COLO668 (cell line): ENCODE measurements at regions not wholly inside any gene's neighbourhood (a gene's known extent, or its start where the extent isn't known, plus 50 kb on each side); places are given as distances from the start of the nearest gene placed in this dataset.

Source experiments
- DNase-seq: peaks from one replicate; lab custom pipeline; 2025; ENCODE audit not compliant: unreplicated experiment; lab: John Stamatoyannopoulos, UW

GRCh38 chr22:49608660-49609059 is 219.0 kb downstream of the BRD1 start:
- DNase-seq: no peak

GRCh38 chr22:49608228-49608627 is 219.4 kb downstream of the BRD1 start:
- no peak for DNase-seq

- no peak for DNase-seq
Observed at GRCh38 chr22:49607821-49608220, 219.9 kb downstream of the BRD1 start.

GRCh38 chr22:49606562-49607290 is 220.9 kb downstream of the BRD1 start:
- no peak for DNase-seq

GRCh38 chr22:49604732-49605302 is 222.9 kb downstream of the BRD1 start:
- no peak for DNase-seq

- DNase-seq: no peak
Observed at GRCh38 chr22:49603016-49603415, 224.7 kb downstream of the BRD1 start.

- no peak for DNase-seq
Observed at GRCh38 chr22:49602481-49602880, 225.2 kb downstream of the BRD1 start.

- no peak for DNase-seq
Observed at GRCh38 chr22:49601614-49602321, 225.9 kb downstream of the BRD1 start.

GRCh38 chr22:49600891-49601431 is 226.7 kb downstream of the BRD1 start:
- DNase-seq: no peak

GRCh38 chr22:49600468-49600867 is 227.2 kb downstream of the BRD1 start:
- no peak for DNase-seq

- no peak for DNase-seq
Observed at GRCh38 chr22:49599691-49600455, 227.8 kb downstream of the BRD1 start.

- no peak for DNase-seq
Observed at GRCh38 chr22:49599039-49599438, 228.6 kb downstream of the BRD1 start.

- DNase-seq: no peak
Observed at GRCh38 chr22:49598338-49598737, 229.3 kb downstream of the BRD1 start.

GRCh38 chr22:49597428-49598039 is 230.1 kb downstream of the BRD1 start:
- no peak for DNase-seq

- no peak for DNase-seq
Observed at GRCh38 chr22:49595465-49596078, 232.1 kb downstream of the BRD1 start.

GRCh38 chr22:49594078-49594477 is 233.6 kb downstream of the BRD1 start:
- no peak for DNase-seq

- DNase-seq: no peak
Observed at GRCh38 chr22:49593509-49593908, 234.2 kb downstream of the BRD1 start.

- DNase-seq: no peak
Observed at GRCh38 chr22:49592780-49593501, 234.7 kb downstream of the BRD1 start.

GRCh38 chr22:49590851-49591445 is 236.7 kb downstream of the BRD1 start:
- DNase-seq: no peak
